Glutamatergic neuron (in vitro differentiated cells): ENCODE measurements at regions not wholly inside any gene's neighbourhood (a gene's known extent, or its start where the extent isn't known, plus 50 kb on each side); places are given as distances from the start of the nearest gene placed in this dataset.

ENCODE experiments used
- DNase-seq: peaks from one replicate; pipeline ENCODE4 v3.0.0; 2022
- H3K27ac Mint-ChIP-seq: one replicate; pipeline ENCODE4 v1.8.0; 2020; ENCODE audit warnings: mild to moderate bottlenecking, mixed read lengths, inconsistent platforms; ENCODE audit not compliant: unreplicated experiment
- H3K27me3 Mint-ChIP-seq: one replicate; pipeline ENCODE4 v1.8.0; 2020; ENCODE audit warnings: mild to moderate bottlenecking, moderate library complexity, mixed read lengths, inconsistent platforms; ENCODE audit not compliant: unreplicated experiment
- H3K36me3 Mint-ChIP-seq: one replicate; pipeline ENCODE4 v1.8.0; 2020; ENCODE audit warnings: mild to moderate bottlenecking, mixed read lengths, inconsistent platforms; ENCODE audit not compliant: unreplicated experiment
- H3K4me1 Mint-ChIP-seq: one replicate; pipeline ENCODE4 v1.8.0; 2020; ENCODE audit warnings: mild to moderate bottlenecking, low read depth, mixed read lengths, inconsistent platforms; ENCODE audit not compliant: unreplicated experiment
- H3K4me3 Mint-ChIP-seq: one replicate; pipeline ENCODE4 v1.8.0; 2020; ENCODE audit warnings: mild to moderate bottlenecking, mixed read lengths, inconsistent platforms; ENCODE audit not compliant: unreplicated experiment
- H3K9me3 Mint-ChIP-seq: one replicate; pipeline ENCODE4 v1.8.0; 2020; ENCODE audit warnings: mild to moderate bottlenecking, moderate library complexity, mixed read lengths, inconsistent platforms; ENCODE audit not compliant: unreplicated experiment
- CTCF ChIP-seq: fragments of 200-600 bp; sonication (generic); IDR thresholded peaks from one replicate; pipeline ENCODE4 v1.5.0; 2021; ENCODE audit not compliant: partially characterized antibody, unreplicated experiment

DNA sequence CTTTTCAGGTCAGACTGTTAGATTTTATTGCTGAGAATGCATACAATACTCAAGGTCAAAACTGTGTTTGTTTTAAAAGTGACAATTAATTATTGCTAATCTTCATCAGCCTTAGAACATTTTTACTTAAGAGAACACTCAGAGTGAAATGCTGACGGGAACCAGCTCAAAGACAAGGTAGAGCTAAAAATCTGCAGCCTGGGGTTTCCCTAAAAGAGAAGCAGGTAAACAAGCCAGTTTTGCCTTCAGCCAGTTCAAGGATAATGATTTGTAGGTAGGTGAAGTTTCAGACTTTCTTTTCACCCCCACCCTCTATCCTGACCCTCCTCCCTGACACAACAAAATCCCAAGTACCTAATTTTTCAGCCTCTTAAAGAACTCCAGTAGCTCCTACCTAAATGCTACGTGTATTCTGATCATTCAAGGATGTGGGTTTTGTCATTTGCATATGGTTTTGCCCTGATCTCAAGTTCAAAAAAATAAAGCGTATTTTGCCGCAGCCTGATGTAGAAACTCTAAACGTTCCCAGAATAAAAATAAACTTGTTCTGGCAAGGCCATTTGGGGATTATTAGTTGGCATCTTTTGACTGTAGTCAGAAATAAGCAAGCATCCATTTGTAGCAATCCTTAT lies 407.2 kb downstream of the EFNA5 start:
- Mint-ChIP-seq H3K4me3 (no peak overlapping the region), H3K27me3 (no peaks in the 10 kb centered on the region), H3K27ac (no peak overlapping the region), H3K9me3 (peaks cover 6% of the 10 kb centered on the region), H3K4me1 (no peaks in the 10 kb centered on the region), H3K36me3 (peaks cover 20% of the 10 kb centered on the region)
- TF ChIP-seq CTCF = no peak
- no peak for DNase-seq

- Mint-ChIP-seq H3K36me3 (peaks cover 20% of the 10 kb centered on the region), H3K4me3 (no peak overlapping the region), H3K4me1 (no peaks in the 10 kb centered on the region), H3K27ac (no peak overlapping the region), H3K27me3 (no peaks in the 10 kb centered on the region), H3K9me3 (peaks cover 6% of the 10 kb centered on the region)
- no peak for DNase-seq
- no peak for TF ChIP-seq CTCF
These were observed 412.7 kb downstream of the EFNA5 start for GRCh38 chr5:107257885-107258520.

GRCh38 chr5:107254902-107255234 lies 415.9 kb downstream of the EFNA5 start:
- peaks cover 8% of the 10 kb centered on the region for H3K36me3 Mint-ChIP-seq

GRCh38 chr5:107254214-107254901 lies 416.4 kb downstream of the EFNA5 start:
- H3K27me3 Mint-ChIP-seq = no peaks in the 10 kb centered on the region
- peaks cover 4% of the 10 kb centered on the region for H3K36me3 Mint-ChIP-seq
- DNase-seq = no peak
- peaks cover 11% of the 10 kb centered on the region for H3K4me1 Mint-ChIP-seq
- peaks cover 5% of the 10 kb centered on the region for H3K9me3 Mint-ChIP-seq
- no peak overlapping the region for H3K4me3 Mint-ChIP-seq
- no peak for TF ChIP-seq CTCF
- H3K27ac Mint-ChIP-seq = no peak overlapping the region

More at GRCh38 chr5:107254902-107255234, 415.9 kb downstream of the EFNA5 start:
- no peak overlapping the region for H3K4me3 Mint-ChIP-seq
- no peak overlapping the region for H3K27ac Mint-ChIP-seq
- no peak for DNase-seq
- no peak for TF ChIP-seq CTCF
- peaks cover 8% of the 10 kb centered on the region for H3K4me1 Mint-ChIP-seq
- H3K27me3 Mint-ChIP-seq = no peaks in the 10 kb centered on the region
- peaks cover 5% of the 10 kb centered on the region for H3K9me3 Mint-ChIP-seq

DNA sequence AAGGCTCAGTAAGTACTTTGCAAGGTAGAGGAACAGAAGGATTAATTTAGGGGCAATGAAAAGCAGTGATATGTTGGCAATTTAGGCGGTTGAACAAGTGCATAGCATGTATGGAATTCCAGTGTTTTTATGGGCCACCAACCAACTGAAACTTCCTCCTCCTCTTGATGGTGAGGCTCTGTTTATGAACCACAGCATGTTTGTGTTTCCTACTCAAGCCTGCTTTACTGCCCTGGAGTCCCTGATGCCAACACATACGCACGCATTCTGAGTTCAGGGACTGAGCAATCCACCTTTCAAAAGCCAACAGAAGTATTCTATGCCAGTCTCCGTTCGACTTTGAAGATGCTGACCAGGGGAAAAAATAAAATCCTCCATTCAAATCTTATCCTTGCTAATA lies 417.5 kb downstream of the EFNA5 start:
- Mint-ChIP-seq H3K27ac (no peak overlapping the region), H3K27me3 (no peaks in the 10 kb centered on the region), H3K36me3 (no peaks in the 10 kb centered on the region), H3K4me1 (peaks cover 22% of the 10 kb centered on the region), H3K4me3 (no peak overlapping the region), H3K9me3 (peaks cover 3% of the 10 kb centered on the region)
- DNase-seq = no peak
- no peak for TF ChIP-seq CTCF
